Naive thymus-derived CD4-positive, alpha-beta T cell (primary cell): ENCODE measurements at regions not wholly inside any gene's neighbourhood (a gene's known extent, or its start where the extent isn't known, plus 50 kb on each side); places are given as distances from the start of the nearest gene placed in this dataset.
"Not testable (repeated sequence)": the region's sequence is repeated elsewhere in the genome, so short reads cannot be mapped to it uniquely, and the experiment has no call there.

Experiments
- ATAC-seq: fragments of 150-1000 bp; cut with Tn5 transposase; 2 replicates; pipeline ENCODE4 v1.10.0; 2021; ENCODE audit warnings: mild to moderate bottlenecking, moderate library complexity
- CTCF ChIA-PET: fragments of 350-600 bp; sonication (Branson Sonifier 250); formaldehyde crosslinking; loops from one replicate; lab custom pipeline; 2021; ENCODE audit warnings: antibody characterized with exemption; lab: Charles Lee
- POLR2A ChIA-PET: fragments of 350-600 bp; sonication (Branson Sonifier 250); formaldehyde crosslinking; loops from one replicate; lab custom pipeline; 2021; ENCODE audit warnings: antibody characterized with exemption, inconsistent platforms; lab: Charles Lee
- DNase-seq, 9 donors: peaks; one replicate each; pipeline versions ENCODE4 v3.0.0 to v3.0.0-alpha.2; 2020 to 2022; ENCODE audit warnings: mixed read lengths in 1 of 9
- H3K27ac ChIP-seq: one replicate; pipeline ENCODE4 v1.7.0; 2013; ENCODE audit warnings: mild to moderate bottlenecking, low read depth, low read length, moderate library complexity
- H3K27me3 ChIP-seq, 2 donors: one replicate each; pipeline ENCODE4 v1.7.0; 2013; ENCODE audit warnings: low read length in 2 of 2, mild to moderate bottlenecking in 2 of 2, moderate library complexity in 2 of 2; ENCODE audit not compliant: control insufficient read depth in 2 of 2, insufficient read depth in 2 of 2
- H3K36me3 ChIP-seq, 3 experiments: 1 replicate in 2 of 3; 2 replicates in 1 of 3; pipeline ENCODE4 v1.7.0; 2013; ENCODE audit warnings: low read length in 3 of 3, mild to moderate bottlenecking in 3 of 3, moderate library complexity in 1 of 3; ENCODE audit not compliant: insufficient read depth in 3 of 3, control insufficient read depth in 2 of 3
- H3K4me1 ChIP-seq, 2 donors: one replicate each; pipeline ENCODE4 v1.7.0; 2013; ENCODE audit warnings: low read length in 2 of 2, mild to moderate bottlenecking in 2 of 2, moderate library complexity in 1 of 2; ENCODE audit not compliant: control insufficient read depth in 2 of 2, insufficient read depth in 2 of 2
- H3K4me3 ChIP-seq: 2 replicates; pipeline ENCODE4 v1.7.0; 2013; ENCODE audit warnings: mild to moderate bottlenecking, low read length
- H3K9me3 ChIP-seq, 3 experiments: 1 replicate in 2 of 3; 2 replicates in 1 of 3; pipeline ENCODE4 v1.7.0; 2013; ENCODE audit warnings: low read length in 3 of 3; ENCODE audit not compliant: control insufficient read depth in 2 of 3
- H3K27ac Mint-ChIP-seq, 9 donors: one replicate each; pipeline ENCODE4 v1.8.0; 2020 to 2022; ENCODE audit warnings: mixed read lengths in 9 of 9, mild to moderate bottlenecking in 8 of 9, moderate library complexity in 5 of 9, inconsistent platforms in 2 of 9
- H3K27me3 Mint-ChIP-seq, 5 donors: one replicate each; pipeline ENCODE4 v1.8.0; 2021 to 2022; ENCODE audit warnings: mixed read lengths in 5 of 5, mild to moderate bottlenecking in 1 of 5
- H3K36me3 Mint-ChIP-seq, 5 donors: one replicate each; pipeline ENCODE4 v1.8.0; 2020 to 2022; ENCODE audit warnings: mixed read lengths in 5 of 5, mild to moderate bottlenecking in 3 of 5, inconsistent platforms in 1 of 5
- H3K4me1 Mint-ChIP-seq, 7 donors: one replicate each; pipeline ENCODE4 v1.8.0; 2020 to 2022; ENCODE audit warnings: mixed read lengths in 7 of 7, mild to moderate bottlenecking in 3 of 7, inconsistent platforms in 1 of 7
- H3K4me3 Mint-ChIP-seq, 10 donors: one replicate each; pipeline ENCODE4 v1.8.0; 2020 to 2022; ENCODE audit warnings: mild to moderate bottlenecking in 10 of 10, mixed read lengths in 10 of 10, moderate library complexity in 6 of 10, inconsistent platforms in 2 of 10
- H3K9me3 Mint-ChIP-seq, 11 donors: one replicate each; pipeline ENCODE4 v1.8.0; 2020 to 2022; ENCODE audit warnings: mixed read lengths in 11 of 11, mild to moderate bottlenecking in 4 of 11, inconsistent platforms in 1 of 11, moderate library complexity in 1 of 11
- intact Hi-C, 2 donors: fragments of 100-400 bp; cut with micrococcal nuclease; formaldehyde crosslinking; loops; one replicate each; pipeline ENCODE4 v1.15.1; 2023

GRCh38 chr5:43804723-43805122, 201.7 kb downstream of the NNT start:
- no peaks in the 10 kb centered on the region for H3K4me1 Mint-ChIP-seq
- no peaks in the 10 kb centered on the region for H3K27me3 ChIP-seq
- ChIA-PET CTCF (no interaction called here), POLR2A (no interaction called here)
- H3K27me3 Mint-ChIP-seq = no peaks in the 10 kb centered on the region
- H3K4me1 ChIP-seq = no peaks in the 10 kb centered on the region
- no peaks in the 10 kb centered on the region for H3K36me3 Mint-ChIP-seq
- DNase-seq = no peak
- H3K4me3 Mint-ChIP-seq = no peak overlapping the region
- no peak overlapping the region for H3K4me3 ChIP-seq
- intact Hi-C loops = no loop called here
- no peak overlapping the region for H3K27ac ChIP-seq
- H3K36me3 ChIP-seq = no peaks in the 10 kb centered on the region
- peaks cover 0 to 12% (median 3%) of the 10 kb centered on the region in 11 donors for H3K9me3 Mint-ChIP-seq
- ATAC-seq = no peak
- no peak overlapping the region for H3K27ac Mint-ChIP-seq
- H3K9me3 ChIP-seq = no peaks in the 10 kb centered on the region

GRCh38 chr5:43804041-43804440, 201.1 kb downstream of the NNT start:
- H3K4me1 ChIP-seq = no peaks in the 10 kb centered on the region
- no peak overlapping the region for H3K27ac Mint-ChIP-seq
- no peak overlapping the region for H3K27ac ChIP-seq
- no peaks in the 10 kb centered on the region for H3K27me3 Mint-ChIP-seq
- CTCF ChIA-PET = no interaction called here
- H3K36me3 Mint-ChIP-seq = no peaks in the 10 kb centered on the region
- no peaks in the 10 kb centered on the region for H3K36me3 ChIP-seq
- no peak overlapping the region for H3K4me3 ChIP-seq
- intact Hi-C loops = no loop called here
- no peaks in the 10 kb centered on the region for H3K27me3 ChIP-seq
- no peaks in the 10 kb centered on the region for H3K9me3 ChIP-seq
- ATAC-seq = no peak
- no peaks in the 10 kb centered on the region for H3K4me1 Mint-ChIP-seq
- DNase-seq = no peak
- POLR2A ChIA-PET = no interaction called here
- no peak overlapping the region for H3K4me3 Mint-ChIP-seq
- H3K9me3 Mint-ChIP-seq = peaks cover 0 to 10% (median 2%) of the 10 kb centered on the region in 11 donors

GRCh38 chr5:43802651-43803050, 199.7 kb downstream of the NNT start:
- intact Hi-C loops = no loop called here
- DNase-seq (no peak), ATAC-seq (no peak)
- Mint-ChIP-seq H3K4me3 (no peak overlapping the region), H3K27me3 (no peaks in the 10 kb centered on the region), H3K9me3 (peaks cover 0 to 5% (median 1%) of the 10 kb centered on the region in 11 donors), H3K36me3 (no peaks in the 10 kb centered on the region), H3K27ac (no peak overlapping the region), H3K4me1 (no peaks in the 10 kb centered on the region)
- Histone ChIP-seq H3K27me3 (no peaks in the 10 kb centered on the region), H3K27ac (no peak overlapping the region), H3K4me1 (no peaks in the 10 kb centered on the region), H3K4me3 (no peak overlapping the region), H3K36me3 (no peaks in the 10 kb centered on the region), H3K9me3 (no peaks in the 10 kb centered on the region)
- ChIA-PET POLR2A (no interaction called here), CTCF (no interaction called here)

- Mint-ChIP-seq H3K27me3 (no peaks in the 10 kb centered on the region), H3K27ac (no peak overlapping the region), H3K4me1 (no peaks in the 10 kb centered on the region), H3K36me3 (no peaks in the 10 kb centered on the region), H3K9me3 (peaks cover 0 to 5% (median 0%) of the 10 kb centered on the region in 11 donors), H3K4me3 (no peak overlapping the region)
- Histone ChIP-seq H3K27me3 (no peaks in the 10 kb centered on the region), H3K4me3 (no peak overlapping the region), H3K9me3 (no peaks in the 10 kb centered on the region), H3K36me3 (no peaks in the 10 kb centered on the region), H3K27ac (no peak overlapping the region), H3K4me1 (no peaks in the 10 kb centered on the region)
- DNase-seq (no peak), ATAC-seq (no peak)
- POLR2A ChIA-PET = no interaction called here
- intact Hi-C loops = no loop called here
- CTCF ChIA-PET = no interaction called here
Observed at GRCh38 chr5:43802119-43802518, 199.1 kb downstream of the NNT start.

GRCh38 chr5:43798740-43799139, 195.8 kb downstream of the NNT start:
- ATAC-seq (no peak), DNase-seq (no peak)
- Histone ChIP-seq H3K9me3 (no peaks in the 10 kb centered on the region), H3K27me3 (no peaks in the 10 kb centered on the region), H3K4me1 (no peaks in the 10 kb centered on the region), H3K36me3 (no peaks in the 10 kb centered on the region), H3K27ac (no peak overlapping the region), H3K4me3 (no peak overlapping the region)
- CTCF ChIA-PET = no interaction called here
- no peaks in the 10 kb centered on the region for H3K27me3 Mint-ChIP-seq
- no peaks in the 10 kb centered on the region for H3K4me1 Mint-ChIP-seq
- H3K4me3 Mint-ChIP-seq = no peak overlapping the region
- H3K27ac Mint-ChIP-seq = no peak overlapping the region
- H3K9me3 Mint-ChIP-seq = peaks cover 0 to 12% (median 6%) of the 10 kb centered on the region in 11 donors
- POLR2A ChIA-PET = no interaction called here
- intact Hi-C loops = no loop called here
- H3K36me3 Mint-ChIP-seq = peaks cover 0 to 5% (median 0%) of the 10 kb centered on the region in 5 donors

GRCh38 chr5:43791880-43792279, 188.9 kb downstream of the NNT start:
- H3K27ac ChIP-seq, H3K27me3 ChIP-seq, CTCF ChIA-PET, POLR2A ChIA-PET, H3K27ac Mint-ChIP-seq, H3K4me1 Mint-ChIP-seq, H3K4me1 ChIP-seq, DNase-seq, H3K4me3 Mint-ChIP-seq, H3K36me3 Mint-ChIP-seq, intact Hi-C loops, H3K36me3 ChIP-seq, ATAC-seq, H3K4me3 ChIP-seq, H3K9me3 ChIP-seq: not testable (repeated sequence)
- Mint-ChIP-seq H3K9me3 (peaks cover 3 to 35% (median 13%) of the 10 kb centered on the region in 11 donors), H3K27me3 (peaks cover 0 to 11% (median 5%) of the 10 kb centered on the region in 5 donors)

- ATAC-seq (no peak), DNase-seq (no peak)
- H3K27ac Mint-ChIP-seq = no peak overlapping the region
- POLR2A ChIA-PET = no interaction called here
- H3K4me1 Mint-ChIP-seq = no peaks in the 10 kb centered on the region
- H3K4me3 ChIP-seq = no peak overlapping the region
- no peaks in the 10 kb centered on the region for H3K36me3 ChIP-seq
- no peaks in the 10 kb centered on the region for H3K36me3 Mint-ChIP-seq
- CTCF ChIA-PET = no interaction called here
- H3K27me3 Mint-ChIP-seq = peaks cover 0 to 15% (median 5%) of the 10 kb centered on the region in 5 donors
- H3K9me3 ChIP-seq = no peaks in the 10 kb centered on the region
- no peak overlapping the region for H3K4me3 Mint-ChIP-seq
- intact Hi-C loops = no loop called here
- no peaks in the 10 kb centered on the region for H3K4me1 ChIP-seq
- H3K27me3 ChIP-seq = no peaks in the 10 kb centered on the region
- peaks cover 2 to 19% (median 10%) of the 10 kb centered on the region in 11 donors for H3K9me3 Mint-ChIP-seq
- no peak overlapping the region for H3K27ac ChIP-seq
Observed at GRCh38 chr5:43785198-43785597, 182.2 kb downstream of the NNT start.
